Lower leg skin (tissue), 3 donors: ENCODE measurements at regions not wholly inside any gene's neighbourhood (a gene's known extent, or its start where the extent isn't known, plus 50 kb on each side); places are given as distances from the start of the nearest gene placed in this dataset.

Experiments used
- POLR2A ChIP-seq, 2 donors: fragments of 450-650 bp; IDR thresholded peaks; one replicate each; pipeline ENCODE4 v1.6.1; 2016 to 2017; ENCODE audit warnings: antibody characterized with exemption in 2 of 2, mild to moderate bottlenecking in 1 of 2, moderate library complexity in 1 of 2
- TF ChIP-seq, protein P1 (sequence below), 3 donors: fragments of 450-650 bp; IDR thresholded peaks; one replicate each; pipeline ENCODE4 v1.5.1; 2016; ENCODE audit warnings: antibody characterized with exemption in 3 of 3, mild to moderate bottlenecking in 3 of 3, moderate library complexity in 2 of 3

DNA sequence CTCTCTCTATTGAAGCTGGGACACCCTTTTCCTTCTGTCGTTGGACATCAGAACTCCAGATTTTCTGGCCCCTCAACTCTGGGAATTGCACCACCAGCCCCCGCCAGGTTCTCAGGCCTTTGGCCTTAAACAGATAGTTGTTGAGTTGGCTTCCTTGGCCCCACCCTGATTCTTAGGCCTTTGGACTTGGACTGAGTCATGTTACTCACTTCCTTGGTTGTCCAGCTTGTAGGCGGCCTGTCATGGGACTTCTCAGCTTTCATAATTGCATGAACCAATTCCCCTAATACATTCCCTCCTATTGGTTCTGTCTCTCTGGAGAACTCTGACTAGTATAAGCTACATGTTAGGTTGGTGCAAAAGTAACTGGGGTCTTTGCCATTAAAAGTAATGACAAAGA, 195.7 kb downstream of the GPAT3 start:
- TF ChIP-seq, protein P1, sequence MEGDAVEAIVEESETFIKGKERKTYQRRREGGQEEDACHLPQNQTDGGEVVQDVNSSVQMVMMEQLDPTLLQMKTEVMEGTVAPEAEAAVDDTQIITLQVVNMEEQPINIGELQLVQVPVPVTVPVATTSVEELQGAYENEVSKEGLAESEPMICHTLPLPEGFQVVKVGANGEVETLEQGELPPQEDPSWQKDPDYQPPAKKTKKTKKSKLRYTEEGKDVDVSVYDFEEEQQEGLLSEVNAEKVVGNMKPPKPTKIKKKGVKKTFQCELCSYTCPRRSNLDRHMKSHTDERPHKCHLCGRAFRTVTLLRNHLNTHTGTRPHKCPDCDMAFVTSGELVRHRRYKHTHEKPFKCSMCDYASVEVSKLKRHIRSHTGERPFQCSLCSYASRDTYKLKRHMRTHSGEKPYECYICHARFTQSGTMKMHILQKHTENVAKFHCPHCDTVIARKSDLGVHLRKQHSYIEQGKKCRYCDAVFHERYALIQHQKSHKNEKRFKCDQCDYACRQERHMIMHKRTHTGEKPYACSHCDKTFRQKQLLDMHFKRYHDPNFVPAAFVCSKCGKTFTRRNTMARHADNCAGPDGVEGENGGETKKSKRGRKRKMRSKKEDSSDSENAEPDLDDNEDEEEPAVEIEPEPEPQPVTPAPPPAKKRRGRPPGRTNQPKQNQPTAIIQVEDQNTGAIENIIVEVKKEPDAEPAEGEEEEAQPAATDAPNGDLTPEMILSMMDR (IDR thresholded peaks at IDR 0.05), result no peak
- TF ChIP-seq POLR2A (IDR thresholded peaks at IDR 0.05), result no peak
